Liver (tissue), 3 donors: ENCODE measurements at regions not wholly inside any gene's neighbourhood (a gene's known extent, or its start where the extent isn't known, plus 50 kb on each side); places are given as distances from the start of the nearest gene placed in this dataset.

Experiments used
- FOXA1 ChIP-seq: IDR thresholded peaks from 2 replicates; pipeline ENCODE4 v1.6.1; 2016; ENCODE audit warnings: antibody characterized with exemption
- JUND ChIP-seq, 2 donors: IDR thresholded peaks; 2 replicates each; pipeline ENCODE4 v1.6.1; 2016; ENCODE audit warnings: antibody characterized with exemption in 2 of 2
- NR2F2 ChIP-seq: IDR thresholded peaks from 2 replicates; pipeline ENCODE4 v1.6.1; 2016; ENCODE audit warnings: antibody characterized with exemption
- TF ChIP-seq, protein P1 (sequence below): fragments of 150-350 bp; IDR thresholded peaks from 2 replicates; pipeline ENCODE4 v1.5.1; 2017; ENCODE audit warnings: improper control_type of control experiment, low read depth, low read length; ENCODE audit not compliant: missing input control
- TF ChIP-seq, protein P2 (sequence below): IDR thresholded peaks from 2 replicates; pipeline ENCODE4 v1.6.1; 2016; ENCODE audit warnings: antibody characterized with exemption
- TF ChIP-seq, protein P3 (sequence below): IDR thresholded peaks from 2 replicates; pipeline ENCODE4 v1.6.1; 2016; ENCODE audit warnings: antibody characterized with exemption
- donor health status: healthy.
- donor health status: healthy.

DNA sequence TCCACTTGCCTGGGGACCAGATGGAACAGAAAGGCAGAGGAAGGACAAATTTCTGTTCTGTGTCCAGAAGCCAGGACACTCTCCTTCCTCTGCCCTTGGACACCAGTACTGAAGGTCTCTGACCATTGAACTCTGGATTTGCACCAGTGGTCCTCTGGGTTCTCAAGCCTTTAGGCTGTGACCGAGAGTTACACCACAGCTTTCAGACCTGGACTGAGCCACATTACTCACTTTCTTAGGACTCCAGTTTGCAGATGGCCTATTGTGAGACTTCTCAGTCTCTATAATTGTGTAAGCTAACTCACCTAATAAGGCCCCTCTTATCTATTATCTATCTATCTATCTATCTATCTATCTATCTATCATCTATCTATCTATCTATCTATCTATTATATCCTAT, 295.3 kb upstream of the GALNTL6 start:
- no peak for TF ChIP-seq FOXA1
- TF ChIP-seq, protein P1, sequence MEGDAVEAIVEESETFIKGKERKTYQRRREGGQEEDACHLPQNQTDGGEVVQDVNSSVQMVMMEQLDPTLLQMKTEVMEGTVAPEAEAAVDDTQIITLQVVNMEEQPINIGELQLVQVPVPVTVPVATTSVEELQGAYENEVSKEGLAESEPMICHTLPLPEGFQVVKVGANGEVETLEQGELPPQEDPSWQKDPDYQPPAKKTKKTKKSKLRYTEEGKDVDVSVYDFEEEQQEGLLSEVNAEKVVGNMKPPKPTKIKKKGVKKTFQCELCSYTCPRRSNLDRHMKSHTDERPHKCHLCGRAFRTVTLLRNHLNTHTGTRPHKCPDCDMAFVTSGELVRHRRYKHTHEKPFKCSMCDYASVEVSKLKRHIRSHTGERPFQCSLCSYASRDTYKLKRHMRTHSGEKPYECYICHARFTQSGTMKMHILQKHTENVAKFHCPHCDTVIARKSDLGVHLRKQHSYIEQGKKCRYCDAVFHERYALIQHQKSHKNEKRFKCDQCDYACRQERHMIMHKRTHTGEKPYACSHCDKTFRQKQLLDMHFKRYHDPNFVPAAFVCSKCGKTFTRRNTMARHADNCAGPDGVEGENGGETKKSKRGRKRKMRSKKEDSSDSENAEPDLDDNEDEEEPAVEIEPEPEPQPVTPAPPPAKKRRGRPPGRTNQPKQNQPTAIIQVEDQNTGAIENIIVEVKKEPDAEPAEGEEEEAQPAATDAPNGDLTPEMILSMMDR, result no peak
- no peak for TF ChIP-seq JUND (IDR thresholded peaks at IDR 0.05)
- TF ChIP-seq, protein P2, sequence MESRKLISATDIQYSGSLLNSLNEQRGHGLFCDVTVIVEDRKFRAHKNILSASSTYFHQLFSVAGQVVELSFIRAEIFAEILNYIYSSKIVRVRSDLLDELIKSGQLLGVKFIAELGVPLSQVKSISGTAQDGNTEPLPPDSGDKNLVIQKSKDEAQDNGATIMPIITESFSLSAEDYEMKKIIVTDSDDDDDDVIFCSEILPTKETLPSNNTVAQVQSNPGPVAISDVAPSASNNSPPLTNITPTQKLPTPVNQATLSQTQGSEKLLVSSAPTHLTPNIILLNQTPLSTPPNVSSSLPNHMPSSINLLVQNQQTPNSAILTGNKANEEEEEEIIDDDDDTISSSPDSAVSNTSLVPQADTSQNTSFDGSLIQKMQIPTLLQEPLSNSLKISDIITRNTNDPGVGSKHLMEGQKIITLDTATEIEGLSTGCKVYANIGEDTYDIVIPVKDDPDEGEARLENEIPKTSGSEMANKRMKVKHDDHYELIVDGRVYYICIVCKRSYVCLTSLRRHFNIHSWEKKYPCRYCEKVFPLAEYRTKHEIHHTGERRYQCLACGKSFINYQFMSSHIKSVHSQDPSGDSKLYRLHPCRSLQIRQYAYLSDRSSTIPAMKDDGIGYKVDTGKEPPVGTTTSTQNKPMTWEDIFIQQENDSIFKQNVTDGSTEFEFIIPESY, result no peak
- TF ChIP-seq, protein P3, sequence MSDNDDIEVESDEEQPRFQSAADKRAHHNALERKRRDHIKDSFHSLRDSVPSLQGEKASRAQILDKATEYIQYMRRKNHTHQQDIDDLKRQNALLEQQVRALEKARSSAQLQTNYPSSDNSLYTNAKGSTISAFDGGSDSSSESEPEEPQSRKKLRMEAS, result no peak
- TF ChIP-seq NR2F2, result no peak
